ENCODE measurements at regions not wholly inside any gene's neighbourhood (a gene's known extent, or its start where the extent isn't known, plus 50 kb on each side); places are given as distances from the start of the nearest gene placed in this dataset.

DNA sequence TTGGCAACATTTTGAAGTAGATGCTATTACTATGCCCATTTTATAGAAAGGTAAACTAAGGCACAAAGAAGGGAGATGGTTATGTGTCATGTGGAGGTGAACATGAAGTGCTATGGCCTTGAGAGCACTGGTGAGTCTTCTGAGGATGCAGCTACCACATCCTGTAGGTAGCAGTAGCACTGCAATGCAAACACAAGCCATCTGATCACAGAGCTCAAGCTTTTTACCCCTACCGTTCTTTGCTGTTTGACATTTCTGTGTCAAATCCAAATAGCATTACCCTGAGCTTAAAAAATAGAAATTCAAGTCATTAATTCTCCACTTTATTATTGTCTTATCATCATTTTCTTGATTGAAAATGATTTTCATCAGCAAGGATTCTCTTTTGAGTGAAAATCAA is 382.9 kb downstream of the KCTD12 start:
- TF ChIP-seq, protein P1, sequence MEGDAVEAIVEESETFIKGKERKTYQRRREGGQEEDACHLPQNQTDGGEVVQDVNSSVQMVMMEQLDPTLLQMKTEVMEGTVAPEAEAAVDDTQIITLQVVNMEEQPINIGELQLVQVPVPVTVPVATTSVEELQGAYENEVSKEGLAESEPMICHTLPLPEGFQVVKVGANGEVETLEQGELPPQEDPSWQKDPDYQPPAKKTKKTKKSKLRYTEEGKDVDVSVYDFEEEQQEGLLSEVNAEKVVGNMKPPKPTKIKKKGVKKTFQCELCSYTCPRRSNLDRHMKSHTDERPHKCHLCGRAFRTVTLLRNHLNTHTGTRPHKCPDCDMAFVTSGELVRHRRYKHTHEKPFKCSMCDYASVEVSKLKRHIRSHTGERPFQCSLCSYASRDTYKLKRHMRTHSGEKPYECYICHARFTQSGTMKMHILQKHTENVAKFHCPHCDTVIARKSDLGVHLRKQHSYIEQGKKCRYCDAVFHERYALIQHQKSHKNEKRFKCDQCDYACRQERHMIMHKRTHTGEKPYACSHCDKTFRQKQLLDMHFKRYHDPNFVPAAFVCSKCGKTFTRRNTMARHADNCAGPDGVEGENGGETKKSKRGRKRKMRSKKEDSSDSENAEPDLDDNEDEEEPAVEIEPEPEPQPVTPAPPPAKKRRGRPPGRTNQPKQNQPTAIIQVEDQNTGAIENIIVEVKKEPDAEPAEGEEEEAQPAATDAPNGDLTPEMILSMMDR (IDR thresholded peaks at IDR 0.05; ENCODE audit: extremely low read depth in 1 of 2, insufficient read depth in 1 of 2, low read depth in 1 of 2, low read length in 2 of 2): no peak
- TF ChIP-seq POLR2AphosphoS5 (IDR thresholded peaks at IDR 0.05; ENCODE audit: insufficient read depth, low read depth, low read length) (no peak), EZH2 (IDR thresholded peaks at IDR 0.05; ENCODE audit: borderline replicate concordance, low read depth, low read length, severe bottlenecking) (no peak), POLR2A (IDR thresholded peaks at IDR 0.05; ENCODE audit: low read depth, low read length) (no peak), GATA2 (IDR thresholded peaks at IDR 0.05; ENCODE audit: insufficient read depth, insufficient read length, low read depth, low read length) (no peak), FOS (IDR thresholded peaks at IDR 0.05; ENCODE audit: borderline replicate concordance, insufficient read depth, low read length) (no peak)

Data from endothelial cell of umbilical vein (primary cell).